ENCODE measurements at regions not wholly inside any gene's neighbourhood (a gene's known extent, or its start where the extent isn't known, plus 50 kb on each side); places are given as distances from the start of the nearest gene placed in this dataset.

GRCh38 chr11:8858808-8859207 is 52.2 kb upstream of the AKIP1 start:
- Histone ChIP-seq H3K27ac (no peak overlapping the region), H3K4me3 (no peak overlapping the region), H3K9me3 (no peaks in the 10 kb centered on the region), H3K4me1 (no peaks in the 10 kb centered on the region), H3K36me3 (no peaks in the 10 kb centered on the region), H3K27me3 (no peaks in the 10 kb centered on the region)
- DNase-seq = no peak
- no peak for TF ChIP-seq POLR2A (IDR thresholded peaks at IDR 0.05)
- TF ChIP-seq, protein P1, sequence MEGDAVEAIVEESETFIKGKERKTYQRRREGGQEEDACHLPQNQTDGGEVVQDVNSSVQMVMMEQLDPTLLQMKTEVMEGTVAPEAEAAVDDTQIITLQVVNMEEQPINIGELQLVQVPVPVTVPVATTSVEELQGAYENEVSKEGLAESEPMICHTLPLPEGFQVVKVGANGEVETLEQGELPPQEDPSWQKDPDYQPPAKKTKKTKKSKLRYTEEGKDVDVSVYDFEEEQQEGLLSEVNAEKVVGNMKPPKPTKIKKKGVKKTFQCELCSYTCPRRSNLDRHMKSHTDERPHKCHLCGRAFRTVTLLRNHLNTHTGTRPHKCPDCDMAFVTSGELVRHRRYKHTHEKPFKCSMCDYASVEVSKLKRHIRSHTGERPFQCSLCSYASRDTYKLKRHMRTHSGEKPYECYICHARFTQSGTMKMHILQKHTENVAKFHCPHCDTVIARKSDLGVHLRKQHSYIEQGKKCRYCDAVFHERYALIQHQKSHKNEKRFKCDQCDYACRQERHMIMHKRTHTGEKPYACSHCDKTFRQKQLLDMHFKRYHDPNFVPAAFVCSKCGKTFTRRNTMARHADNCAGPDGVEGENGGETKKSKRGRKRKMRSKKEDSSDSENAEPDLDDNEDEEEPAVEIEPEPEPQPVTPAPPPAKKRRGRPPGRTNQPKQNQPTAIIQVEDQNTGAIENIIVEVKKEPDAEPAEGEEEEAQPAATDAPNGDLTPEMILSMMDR (IDR thresholded peaks at IDR 0.05) = no peak

Small RNA genes lying in the stretch of these regions (small RNA-seq; reads per million reads assigned to genes)
- gene RNA5SP330 = 0 reads per million in 2 donors
